ENCODE measurements at regions not wholly inside any gene's neighbourhood (a gene's known extent, or its start where the extent isn't known, plus 50 kb on each side); places are given as distances from the start of the nearest gene placed in this dataset.

GRCh38 chr5:52342361-52342760, 445.4 kb upstream of the ITGA1 start:
- no peak overlapping the region for H3K4me3 ChIP-seq (ENCODE audit: low read length)
- no peak for DNase-seq (ENCODE audit: low read depth)
- no peak for TF ChIP-seq CTCF (conservative IDR thresholded peaks at IDR 0.05; ENCODE audit: low read length)

- DNase-seq (ENCODE audit: low read depth): peak; percentile 1
- peak; percentile 64 for TF ChIP-seq CTCF (conservative IDR thresholded peaks at IDR 0.05; ENCODE audit: low read length)
Measured at GRCh38 chr5:52356311-52356918, 431.3 kb upstream of the ITGA1 start.

GRCh38 chr5:52359261-52359660, 428.5 kb upstream of the ITGA1 start:
- no peak for DNase-seq (ENCODE audit: low read depth)
- TF ChIP-seq CTCF (conservative IDR thresholded peaks at IDR 0.05; ENCODE audit: low read length): no peak
- H3K4me3 ChIP-seq (ENCODE audit: low read length): no peak overlapping the region

More at GRCh38 chr5:52356311-52356918, 431.3 kb upstream of the ITGA1 start:
- no peak overlapping the region for H3K4me3 ChIP-seq (ENCODE audit: low read length)

- H3K4me3 ChIP-seq (ENCODE audit: low read length): no peak overlapping the region
- DNase-seq (ENCODE audit: low read depth): no peak
- no peak for TF ChIP-seq CTCF (conservative IDR thresholded peaks at IDR 0.05; ENCODE audit: low read length)
Measured at GRCh38 chr5:52360985-52361384, 426.7 kb upstream of the ITGA1 start.

GRCh38 chr5:52374286-52374685, 413.4 kb upstream of the ITGA1 start:
- DNase-seq (ENCODE audit: low read depth): no peak
- TF ChIP-seq CTCF (conservative IDR thresholded peaks at IDR 0.05; ENCODE audit: low read length): no peak
- no peak overlapping the region for H3K4me3 ChIP-seq (ENCODE audit: low read length)

- H3K4me3 ChIP-seq (ENCODE audit: low read length): no peak overlapping the region
- no peak for DNase-seq (ENCODE audit: low read depth)
- TF ChIP-seq CTCF (conservative IDR thresholded peaks at IDR 0.05; ENCODE audit: low read length): no peak
Measured at GRCh38 chr5:52375969-52376368, 411.7 kb upstream of the ITGA1 start.

- no peak for TF ChIP-seq CTCF (conservative IDR thresholded peaks at IDR 0.05; ENCODE audit: low read length)
- no peak overlapping the region for H3K4me3 ChIP-seq (ENCODE audit: low read length)
- no peak for DNase-seq (ENCODE audit: low read depth)
Measured at GRCh38 chr5:52376592-52376991, 411.1 kb upstream of the ITGA1 start.
